ENCODE measurements at regions not wholly inside any gene's neighbourhood (a gene's known extent, or its start where the extent isn't known, plus 50 kb on each side); places are given as distances from the start of the nearest gene placed in this dataset.
"Not testable (repeated sequence)": the region's sequence is repeated elsewhere in the genome, so short reads cannot be mapped to it uniquely, and the experiment has no call there.

DNA sequence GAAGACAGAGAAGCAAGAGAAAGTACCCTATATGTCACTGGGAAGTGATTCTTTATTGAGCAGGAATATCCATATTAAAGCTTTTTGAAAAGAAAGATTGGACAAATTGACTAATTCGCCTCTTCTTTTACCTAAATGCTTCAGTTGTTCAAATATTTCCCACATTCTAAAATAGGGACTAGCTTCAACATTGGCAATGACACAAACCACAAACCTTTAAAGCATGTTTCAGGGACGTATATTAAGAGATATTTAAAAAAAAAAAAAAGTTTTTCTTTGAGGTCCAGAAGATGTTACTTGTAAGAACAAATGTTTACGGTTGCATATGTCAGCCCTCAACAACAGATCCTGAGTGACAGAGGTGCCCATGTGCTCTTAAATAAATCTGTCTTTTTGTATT is 235.0 kb upstream of the NFIA start:
- H3K27ac ChIP-seq (ENCODE audit: insufficient read depth, low read length), result no peak overlapping the region

DNA sequence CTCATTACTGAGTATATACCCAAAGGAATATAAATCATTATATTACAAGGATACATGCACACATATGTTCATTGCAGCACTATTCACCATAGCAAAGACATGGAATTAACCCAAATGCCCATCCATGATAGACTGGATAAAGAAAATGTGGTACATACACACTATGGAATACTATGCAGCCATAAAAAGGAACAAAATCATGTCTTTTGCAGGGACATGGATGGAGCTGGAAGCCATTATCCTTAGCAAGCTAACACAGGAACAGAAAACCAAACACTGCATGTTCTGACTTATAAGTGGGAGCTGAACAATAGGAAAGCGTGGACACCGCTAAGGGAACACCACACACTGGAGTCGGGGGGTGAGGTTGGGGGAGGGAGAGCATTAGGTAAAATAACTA is 236.7 kb upstream of the NFIA start:
- H3K4me3 ChIP-seq (replicated peaks in 1 of 4; ENCODE audit: control extremely low read depth in 1 of 4, insufficient read depth in 1 of 4, low read depth in 3 of 4, low read length in 4 of 4); H3K27me3 ChIP-seq (ENCODE audit: control insufficient read depth, insufficient read depth, low read length); H4K20me1 ChIP-seq (ENCODE audit: control insufficient read depth, extremely low read depth, insufficient read depth, low read length); H3K4me1 ChIP-seq (ENCODE audit: control insufficient read depth, extremely low read depth, insufficient read depth, low read length); DNase-seq (ENCODE audit: low read depth in 2 of 2); H3K79me2 ChIP-seq (ENCODE audit: control insufficient read depth, insufficient read depth, low read length); H3K4me2 ChIP-seq (ENCODE audit: extremely low read depth, insufficient read depth, low read length); H3K36me3 ChIP-seq (ENCODE audit: control insufficient read depth, insufficient read depth, low read length); H3K9ac ChIP-seq (ENCODE audit: insufficient read depth, low read length); H3K27ac ChIP-seq (ENCODE audit: insufficient read depth, low read length); H2AFZ ChIP-seq (ENCODE audit: low read length); H3K9me3 ChIP-seq (ENCODE audit: control insufficient read depth, insufficient read depth, low read depth, low read length): not testable (repeated sequence)

More for the DNA sequence above, 235.0 kb upstream of the NFIA start:
- no peaks in the 10 kb centered on the region for H3K36me3 ChIP-seq (ENCODE audit: control insufficient read depth, insufficient read depth, low read length)
- TF ChIP-seq, protein P1, sequence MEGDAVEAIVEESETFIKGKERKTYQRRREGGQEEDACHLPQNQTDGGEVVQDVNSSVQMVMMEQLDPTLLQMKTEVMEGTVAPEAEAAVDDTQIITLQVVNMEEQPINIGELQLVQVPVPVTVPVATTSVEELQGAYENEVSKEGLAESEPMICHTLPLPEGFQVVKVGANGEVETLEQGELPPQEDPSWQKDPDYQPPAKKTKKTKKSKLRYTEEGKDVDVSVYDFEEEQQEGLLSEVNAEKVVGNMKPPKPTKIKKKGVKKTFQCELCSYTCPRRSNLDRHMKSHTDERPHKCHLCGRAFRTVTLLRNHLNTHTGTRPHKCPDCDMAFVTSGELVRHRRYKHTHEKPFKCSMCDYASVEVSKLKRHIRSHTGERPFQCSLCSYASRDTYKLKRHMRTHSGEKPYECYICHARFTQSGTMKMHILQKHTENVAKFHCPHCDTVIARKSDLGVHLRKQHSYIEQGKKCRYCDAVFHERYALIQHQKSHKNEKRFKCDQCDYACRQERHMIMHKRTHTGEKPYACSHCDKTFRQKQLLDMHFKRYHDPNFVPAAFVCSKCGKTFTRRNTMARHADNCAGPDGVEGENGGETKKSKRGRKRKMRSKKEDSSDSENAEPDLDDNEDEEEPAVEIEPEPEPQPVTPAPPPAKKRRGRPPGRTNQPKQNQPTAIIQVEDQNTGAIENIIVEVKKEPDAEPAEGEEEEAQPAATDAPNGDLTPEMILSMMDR (conservative IDR thresholded peaks at IDR 0.05 in 1 of 2, IDR thresholded peaks at IDR 0.05 in 1 of 2; ENCODE audit: low read depth in 1 of 2, low read length in 2 of 2), result no peak
- no peak for TF ChIP-seq EZH2 (IDR thresholded peaks at IDR 0.05; ENCODE audit: low read length, missing control alignments)
- H3K79me2 ChIP-seq (ENCODE audit: control insufficient read depth, insufficient read depth, low read length), result no peaks in the 10 kb centered on the region
- no peak overlapping the region for H3K4me2 ChIP-seq (ENCODE audit: extremely low read depth, insufficient read depth, low read length)
- DNase-seq (ENCODE audit: low read depth in 2 of 2), result peak in 1 of 2 donors; percentile 36
- no peaks in the 10 kb centered on the region for H4K20me1 ChIP-seq (ENCODE audit: control insufficient read depth, extremely low read depth, insufficient read depth, low read length)
- no peaks in the 10 kb centered on the region for H3K9me3 ChIP-seq (ENCODE audit: control insufficient read depth, insufficient read depth, low read depth, low read length)
- H3K4me1 ChIP-seq (ENCODE audit: control insufficient read depth, extremely low read depth, insufficient read depth, low read length), result no peaks in the 10 kb centered on the region
- H3K9ac ChIP-seq (ENCODE audit: insufficient read depth, low read length), result no peak overlapping the region
- H3K4me3 ChIP-seq (replicated peaks in 1 of 4; ENCODE audit: control extremely low read depth in 1 of 4, insufficient read depth in 1 of 4, low read depth in 3 of 4, low read length in 4 of 4), result no peak overlapping the region
- no peaks in the 10 kb centered on the region for H3K27me3 ChIP-seq (ENCODE audit: control insufficient read depth, insufficient read depth, low read length)
- H2AFZ ChIP-seq (ENCODE audit: low read length), result no peak overlapping the region

DNA sequence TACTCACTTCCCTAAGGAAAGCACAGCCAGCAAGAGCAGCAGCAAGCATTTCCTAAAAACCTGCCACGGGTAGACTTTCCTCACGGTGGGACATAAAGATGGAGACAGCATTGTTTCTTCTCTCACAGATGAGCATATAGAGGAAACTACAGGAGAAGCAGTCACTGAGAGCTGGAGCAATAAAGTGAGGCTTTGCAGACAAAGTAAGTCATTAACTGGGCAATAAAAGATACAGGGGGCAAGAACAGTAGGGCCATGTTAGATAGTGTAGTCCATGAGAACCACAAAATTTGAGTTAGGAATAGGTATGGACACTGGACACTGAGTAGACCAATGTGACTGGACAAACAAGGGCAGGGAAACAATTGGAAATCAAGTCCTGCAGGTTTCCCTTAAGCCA is 240.1 kb upstream of the NFIA start:
- no peak overlapping the region for H3K4me2 ChIP-seq (ENCODE audit: extremely low read depth, insufficient read depth, low read length)
- H3K4me1 ChIP-seq (ENCODE audit: control insufficient read depth, extremely low read depth, insufficient read depth, low read length), result no peaks in the 10 kb centered on the region
- no peak overlapping the region for H3K4me3 ChIP-seq (replicated peaks in 1 of 4; ENCODE audit: control extremely low read depth in 1 of 4, insufficient read depth in 1 of 4, low read depth in 3 of 4, low read length in 4 of 4)
- no peak for DNase-seq (ENCODE audit: low read depth in 2 of 2)
- no peaks in the 10 kb centered on the region for H4K20me1 ChIP-seq (ENCODE audit: control insufficient read depth, extremely low read depth, insufficient read depth, low read length)
- no peak overlapping the region for H2AFZ ChIP-seq (ENCODE audit: low read length)
- H3K27ac ChIP-seq (ENCODE audit: insufficient read depth, low read length), result no peak overlapping the region
- H3K9ac ChIP-seq (ENCODE audit: insufficient read depth, low read length), result no peak overlapping the region
- H3K27me3 ChIP-seq (ENCODE audit: control insufficient read depth, insufficient read depth, low read length), result no peaks in the 10 kb centered on the region
- TF ChIP-seq, protein P1 (conservative IDR thresholded peaks at IDR 0.05 in 1 of 2, IDR thresholded peaks at IDR 0.05 in 1 of 2; ENCODE audit: low read depth in 1 of 2, low read length in 2 of 2), result no peak
- TF ChIP-seq EZH2 (IDR thresholded peaks at IDR 0.05; ENCODE audit: low read length, missing control alignments), result no peak
- H3K36me3 ChIP-seq (ENCODE audit: control insufficient read depth, insufficient read depth, low read length), result no peaks in the 10 kb centered on the region
- no peaks in the 10 kb centered on the region for H3K9me3 ChIP-seq (ENCODE audit: control insufficient read depth, insufficient read depth, low read depth, low read length)
- no peaks in the 10 kb centered on the region for H3K79me2 ChIP-seq (ENCODE audit: control insufficient read depth, insufficient read depth, low read length)

All from fibroblast of lung (primary cell).